Liver (tissue), 8 donors: ENCODE measurements at regions not wholly inside any gene's neighbourhood (a gene's known extent, or its start where the extent isn't known, plus 50 kb on each side); places are given as distances from the start of the nearest gene placed in this dataset.

ENCODE experiments used
- DNase-seq: peaks from one replicate; pipeline ENCODE4 v3.0.0-alpha.2; 2017; ENCODE audit warnings: low spot score
- H3K27ac ChIP-seq, 2 donors: one replicate each; pipeline ENCODE4 v1.7.0; 2013; ENCODE audit warnings: inconsistent platforms in 2 of 2, low read length in 2 of 2, control low read depth in 1 of 2, low read depth in 1 of 2, mild to moderate bottlenecking in 1 of 2
- H3K27me3 ChIP-seq, 4 donors: one replicate each; pipeline versions ENCODE4 v1.6.1 to v1.7.0; 2013; ENCODE audit warnings: low read length in 3 of 4, inconsistent platforms in 1 of 4, mild to moderate bottlenecking in 1 of 4, moderate library complexity in 1 of 4; ENCODE audit not compliant: control insufficient read depth in 4 of 4, insufficient read depth in 4 of 4
- H3K36me3 ChIP-seq, 4 donors: one replicate each; pipeline versions ENCODE4 v1.6.1 to v1.7.0; 2013; ENCODE audit warnings: low read length in 3 of 4, mild to moderate bottlenecking in 3 of 4, low read depth in 1 of 4, moderate library complexity in 1 of 4; ENCODE audit not compliant: control insufficient read depth in 4 of 4, insufficient read depth in 3 of 4
- H3K4me1 ChIP-seq, 4 donors: one replicate each; pipeline versions ENCODE4 v1.6.1 to v1.7.0; 2013; ENCODE audit warnings: low read length in 3 of 4, mild to moderate bottlenecking in 3 of 4, moderate library complexity in 1 of 4; ENCODE audit not compliant: control insufficient read depth in 4 of 4, insufficient read depth in 4 of 4
- H3K4me3 ChIP-seq, 3 donors: one replicate each; pipeline versions ENCODE4 v1.6.1 to v1.7.0; 2013; ENCODE audit warnings: low read length in 3 of 3, control low read depth in 1 of 3, low read depth in 1 of 3, mild to moderate bottlenecking in 1 of 3
- H3K9ac ChIP-seq, 2 donors: one replicate each; pipeline ENCODE4 v1.7.0; 2013; ENCODE audit warnings: low read length in 2 of 2, mild to moderate bottlenecking in 2 of 2, moderate library complexity in 2 of 2, control low read depth in 1 of 2, low read depth in 1 of 2
- H3K9me3 ChIP-seq, 4 donors: one replicate each; pipeline versions ENCODE4 v1.6.1 to v1.7.0; 2013; ENCODE audit warnings: low read length in 3 of 4; ENCODE audit not compliant: control insufficient read depth in 4 of 4
- ATF3 ChIP-seq: IDR thresholded peaks from 2 replicates; pipeline ENCODE4 v1.6.1; 2016; ENCODE audit warnings: antibody characterized with exemption
- CTCF ChIP-seq: fragments of 150-350 bp; IDR thresholded peaks from 2 replicates; pipeline ENCODE4 v1.5.1; 2017; ENCODE audit warnings: improper control_type of control experiment, low read depth, low read length; ENCODE audit not compliant: missing input control
- EGR1 ChIP-seq, 2 donors: IDR thresholded peaks; 2 replicates each; pipeline ENCODE4 v1.6.1; 2016 to 2018; ENCODE audit warnings: antibody characterized with exemption in 2 of 2, low read depth in 2 of 2
- FOXA2 ChIP-seq: IDR thresholded peaks from 2 replicates; pipeline ENCODE4 v1.6.1; 2016; ENCODE audit warnings: antibody characterized with exemption
- HNF4A ChIP-seq, 2 donors: conservative IDR thresholded peaks; 2 replicates each; pipeline ENCODE4 v1.6.1; 2016; ENCODE audit warnings: antibody characterized with exemption in 2 of 2, mild to moderate bottlenecking in 2 of 2
- HNF4G ChIP-seq: IDR thresholded peaks from 2 replicates; pipeline ENCODE4 v1.6.1; 2016; ENCODE audit warnings: antibody characterized with exemption
- JUND ChIP-seq, 2 donors: IDR thresholded peaks; 2 replicates each; pipeline ENCODE4 v1.6.1; 2016; ENCODE audit warnings: antibody characterized with exemption in 2 of 2
- RAD21 ChIP-seq, 2 donors: IDR thresholded peaks; 2 replicates each; pipeline ENCODE4 v1.6.1; 2016; ENCODE audit warnings: antibody characterized with exemption in 2 of 2, mild to moderate bottlenecking in 2 of 2
- REST ChIP-seq: IDR thresholded peaks from 2 replicates; pipeline ENCODE4 v1.6.1; 2016; ENCODE audit warnings: antibody characterized with exemption, mild to moderate bottlenecking
- RXRA ChIP-seq, 2 donors: IDR thresholded peaks; 2 replicates each; pipeline ENCODE4 v1.6.1; 2017 to 2018; ENCODE audit warnings: antibody characterized with exemption in 2 of 2, mild to moderate bottlenecking in 1 of 2
- SP1 ChIP-seq: IDR thresholded peaks from 2 replicates; pipeline ENCODE4 v1.6.1; 2018; ENCODE audit warnings: antibody characterized with exemption, mild to moderate bottlenecking
- TAF1 ChIP-seq: conservative IDR thresholded peaks from 2 replicates; pipeline ENCODE4 v1.6.1; 2016; ENCODE audit warnings: antibody characterized with exemption, mild to moderate bottlenecking
- YY1 ChIP-seq: IDR thresholded peaks from 2 replicates; pipeline ENCODE4 v1.6.1; 2016; ENCODE audit warnings: antibody characterized with exemption, mild to moderate bottlenecking
- ZBTB33 ChIP-seq: IDR thresholded peaks from 2 replicates; pipeline ENCODE4 v1.6.1; 2016; ENCODE audit warnings: antibody characterized with exemption
- WGBS: extraction: QIAGEN DNeasy Blood & Tissue Kit; methylation state at CpG from one replicate; pipeline ENCODE4 v1.1.7; 2013; 5-methylcytosine and 5-hydroxymethylcytosine counted together
- donor health status: healthy.
- donor health status: healthy.
- donor health status: healthy.
- donor health status: healthy.
- donor health status: healthy.

GRCh38 chr10:45091968-45092367 lies 91.2 kb downstream of the ZNF22 start (continued):
- no peak for TF ChIP-seq HNF4G

- Histone ChIP-seq H3K9ac (no peak overlapping the region), H3K4me1 (no peaks in the 10 kb centered on the region), H3K9me3 (no peaks in the 10 kb centered on the region), H3K36me3 (no peaks in the 10 kb centered on the region), H3K27ac (no peak overlapping the region), H3K27me3 (no peaks in the 10 kb centered on the region), H3K4me3 (no peak overlapping the region)
- DNase-seq, result no peak
- WGBS, result 90% methylated on average over 6 of the region's 6 CpGs
- no peak for TF ChIP-seq TAF1
- no peak for TF ChIP-seq CTCF
- TF ChIP-seq RAD21 (IDR thresholded peaks at IDR 0.05), result no peak
- no peak for TF ChIP-seq HNF4G
- TF ChIP-seq HNF4A (conservative IDR thresholded peaks at IDR 0.05), result no peak
- TF ChIP-seq JUND (IDR thresholded peaks at IDR 0.05), result no peak
- TF ChIP-seq REST, result no peak
- no peak for TF ChIP-seq YY1
- no peak for TF ChIP-seq SP1
- TF ChIP-seq FOXA2, result no peak
- no peak for TF ChIP-seq ATF3
- no peak for TF ChIP-seq ZBTB33
- no peak for TF ChIP-seq EGR1 (IDR thresholded peaks at IDR 0.05; ENCODE audit: low read depth in 2 of 2)
Measured at GRCh38 chr10:45093945-45094344, 93.2 kb downstream of the ZNF22 start.

GRCh38 chr10:45095286-45095685 lies 94.6 kb downstream of the ZNF22 start:
- H3K9ac ChIP-seq, result no peak overlapping the region
- no peak overlapping the region for H3K27ac ChIP-seq
- WGBS, result 80% methylated on average over 3 of the region's 3 CpGs
- no peaks in the 10 kb centered on the region for H3K4me1 ChIP-seq
- no peak overlapping the region for H3K4me3 ChIP-seq
- H3K9me3 ChIP-seq, result no peaks in the 10 kb centered on the region
- no peaks in the 10 kb centered on the region for H3K36me3 ChIP-seq
- H3K27me3 ChIP-seq, result no peaks in the 10 kb centered on the region
- DNase-seq, result no peak
- TF ChIP-seq CTCF (no peak), HNF4A (conservative IDR thresholded peaks at IDR 0.05) (no peak), RXRA (IDR thresholded peaks at IDR 0.05) (no peak), HNF4G (no peak), ZBTB33 (no peak), RAD21 (IDR thresholded peaks at IDR 0.05) (no peak), YY1 (no peak), REST (no peak)
